ENCODE measurements at regions not wholly inside any gene's neighbourhood (a gene's known extent, or its start where the extent isn't known, plus 50 kb on each side); places are given as distances from the start of the nearest gene placed in this dataset.

GRCh38 chr6:11284996-11285395 is 52.5 kb upstream of the NEDD9 start:
- TF ChIP-seq CTCF (IDR thresholded peaks at IDR 0.05): no peak
- TF ChIP-seq POLR2A (IDR thresholded peaks at IDR 0.05): no peak

Measured in Peyer's patch (tissue), 4 donors.